Panc1 (cell line): ENCODE measurements at regions not wholly inside any gene's neighbourhood (a gene's known extent, or its start where the extent isn't known, plus 50 kb on each side); places are given as distances from the start of the nearest gene placed in this dataset.

Experiments used
- ATAC-seq: fragments of 200-7000 bp; cut with Tn5 transposase; 2 replicates; pipeline ENCODE4 v1.9.1; 2020; ENCODE audit warnings: mild to moderate bottlenecking, moderate library complexity
- BruUV-seq: library from RNA; stranded (reverse); fragments of 400-500 nt; replicated peaks from 2 replicates; lab custom pipeline; 2021; lab: Mats Ljungman, UMichigan
- CTCF ChIA-PET: fragments of 300-600 bp; sonication (Branson Sonifier 250); formaldehyde crosslinking; loops from one replicate; lab custom pipeline; 2022; ENCODE audit warnings: antibody characterized with exemption; lab: Charles Lee
- POLR2A ChIA-PET: fragments of 300-600 bp; sonication (Branson Sonifier 250); formaldehyde crosslinking; loops from one replicate; lab custom pipeline; 2022; ENCODE audit warnings: antibody characterized with exemption; lab: Charles Lee
- DNase-seq: peaks from one replicate; pipeline ENCODE4 v3.0.0-alpha.2; 2010; ENCODE audit warnings: low read depth, low spot score
- H3K27ac ChIP-seq: 2 replicates; pipeline ENCODE4 v1.5.1; 2011; ENCODE audit warnings: mild to moderate bottlenecking, low read length, inconsistent platforms
- H3K27me3 ChIP-seq: fragments of 200-500 bp; sonication (Bioruptor generic); 2 replicates; pipeline ENCODE4 v1.6.0; 2014; ENCODE audit warnings: low read length, inconsistent platforms; ENCODE audit not compliant: control insufficient read depth, insufficient read depth
- H3K36me3 ChIP-seq: fragments of 200-500 bp; sonication (Bioruptor generic); 2 replicates; pipeline ENCODE4 v1.5.1; 2014; ENCODE audit warnings: inconsistent platforms, mild to moderate bottlenecking, low read length, moderate library complexity; ENCODE audit not compliant: control insufficient read depth, insufficient read depth
- H3K4me1 ChIP-seq: 2 replicates; pipeline ENCODE4 v1.5.1; 2011; ENCODE audit warnings: inconsistent platforms, mild to moderate bottlenecking, low read length, moderate library complexity; ENCODE audit not compliant: control insufficient read depth, insufficient read depth
- H3K4me3 ChIP-seq, 2 experiments: 2 replicates each; pipeline ENCODE4 v1.5.1; 2011 to 2012; ENCODE audit warnings: low read depth in 2 of 2, low read length in 2 of 2, mild to moderate bottlenecking in 2 of 2, inconsistent platforms in 1 of 2, moderate library complexity in 1 of 2
- H3K9me3 ChIP-seq: fragments of 200-500 bp; sonication (Bioruptor generic); 2 replicates; pipeline ENCODE4 v1.5.1; 2014; ENCODE audit warnings: low read depth, mild to moderate bottlenecking, inconsistent platforms, low read length, moderate library complexity; ENCODE audit not compliant: control insufficient read depth, insufficient read depth
- POLR2AphosphoS5 ChIP-seq: IDR thresholded peaks from 2 replicates; pipeline ENCODE4 v1.6.1; 2012; ENCODE audit warnings: mild to moderate bottlenecking, low read depth, low read length, moderate library complexity
- REST ChIP-seq, 2 experiments: IDR thresholded peaks; 2 replicates each; pipeline ENCODE4 v1.6.1; 2011 to 2012; ENCODE audit warnings: low read depth in 2 of 2, control low read depth in 1 of 2, low read length in 1 of 2, mild to moderate bottlenecking in 1 of 2, moderate library complexity in 1 of 2; ENCODE audit not compliant: insufficient read depth in 1 of 2
- SIN3A ChIP-seq: IDR thresholded peaks from 2 replicates; pipeline ENCODE4 v1.6.1; 2012; ENCODE audit warnings: low read depth, mild to moderate bottlenecking, low read length, moderate library complexity, borderline replicate concordance; ENCODE audit not compliant: insufficient read depth
- TCF7L2 ChIP-seq: IDR thresholded peaks from 2 replicates; pipeline ENCODE4 v1.6.1; 2011; ENCODE audit warnings: mild to moderate bottlenecking, low read depth, low read length, inconsistent platforms
- in situ Hi-C: cut with HindIII; loops from 2 replicates; pipeline ENCODE4 v1.10.0; 2016; ENCODE audit warnings: low sequenced_read_pairs, low pct_unique_long_range_greater_than_20kb
- intact Hi-C: fragments of 100-400 bp; cut with micrococcal nuclease; formaldehyde crosslinking; loops from one replicate; pipeline ENCODE4 v1.10.0; 2022; ENCODE audit not compliant: unreplicated experiment
- TF ChIP-seq, protein P1 (sequence below): fragments of 450-650 bp; IDR thresholded peaks from 2 replicates; pipeline ENCODE4 v1.5.1; 2017; ENCODE audit warnings: mild to moderate bottlenecking

DNA sequence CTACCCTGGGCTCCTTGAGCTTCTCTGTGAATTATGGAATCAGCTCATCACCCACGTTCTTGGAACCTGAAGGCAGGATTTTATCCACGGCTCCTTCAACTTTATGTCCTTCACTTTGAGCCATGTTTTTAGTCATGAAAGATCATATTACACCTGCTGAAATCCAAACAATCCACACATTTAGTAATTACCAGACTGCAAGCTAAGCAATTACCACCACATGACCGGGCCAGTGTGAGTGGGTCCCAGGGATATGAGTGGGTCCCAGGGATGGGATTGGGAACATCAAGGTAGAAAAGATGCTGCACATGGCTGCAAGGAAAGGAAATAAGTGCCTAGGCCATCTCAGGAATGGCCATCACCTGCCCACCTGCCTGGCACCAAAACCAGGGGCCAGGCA, 140.3 kb upstream of the IQSEC1 start:
- DNase-seq, result no peak
- Histone ChIP-seq H3K9me3 (no peaks in the 10 kb centered on the region), H3K27me3 (no peaks in the 10 kb centered on the region), H3K36me3 (no peaks in the 10 kb centered on the region), H3K4me1 (peaks cover 17% of the 10 kb centered on the region), H3K27ac (no peak overlapping the region), H3K4me3 (no peak overlapping the region)
- in situ Hi-C loops (no loop called here), intact Hi-C loops (no loop called here)
- TF ChIP-seq REST (IDR thresholded peaks at IDR 0.05; ENCODE audit: insufficient read depth in 1 of 2, low read depth in 2 of 2, low read length in 1 of 2), result no peak
- no peak for TF ChIP-seq SIN3A
- TF ChIP-seq POLR2AphosphoS5, result no peak
- TF ChIP-seq, protein P1, sequence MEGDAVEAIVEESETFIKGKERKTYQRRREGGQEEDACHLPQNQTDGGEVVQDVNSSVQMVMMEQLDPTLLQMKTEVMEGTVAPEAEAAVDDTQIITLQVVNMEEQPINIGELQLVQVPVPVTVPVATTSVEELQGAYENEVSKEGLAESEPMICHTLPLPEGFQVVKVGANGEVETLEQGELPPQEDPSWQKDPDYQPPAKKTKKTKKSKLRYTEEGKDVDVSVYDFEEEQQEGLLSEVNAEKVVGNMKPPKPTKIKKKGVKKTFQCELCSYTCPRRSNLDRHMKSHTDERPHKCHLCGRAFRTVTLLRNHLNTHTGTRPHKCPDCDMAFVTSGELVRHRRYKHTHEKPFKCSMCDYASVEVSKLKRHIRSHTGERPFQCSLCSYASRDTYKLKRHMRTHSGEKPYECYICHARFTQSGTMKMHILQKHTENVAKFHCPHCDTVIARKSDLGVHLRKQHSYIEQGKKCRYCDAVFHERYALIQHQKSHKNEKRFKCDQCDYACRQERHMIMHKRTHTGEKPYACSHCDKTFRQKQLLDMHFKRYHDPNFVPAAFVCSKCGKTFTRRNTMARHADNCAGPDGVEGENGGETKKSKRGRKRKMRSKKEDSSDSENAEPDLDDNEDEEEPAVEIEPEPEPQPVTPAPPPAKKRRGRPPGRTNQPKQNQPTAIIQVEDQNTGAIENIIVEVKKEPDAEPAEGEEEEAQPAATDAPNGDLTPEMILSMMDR, result no peak
- TF ChIP-seq TCF7L2, result no peak
- no TSS peak for BruUV-seq
- ATAC-seq, result no peak
- ChIA-PET CTCF (interaction anchor here (1.1 kb wide), 1 partner anchor 122 kb away, joined by 3 read pairs; no protein-coding TSS in a partner anchor), POLR2A (no interaction called here)

DNA sequence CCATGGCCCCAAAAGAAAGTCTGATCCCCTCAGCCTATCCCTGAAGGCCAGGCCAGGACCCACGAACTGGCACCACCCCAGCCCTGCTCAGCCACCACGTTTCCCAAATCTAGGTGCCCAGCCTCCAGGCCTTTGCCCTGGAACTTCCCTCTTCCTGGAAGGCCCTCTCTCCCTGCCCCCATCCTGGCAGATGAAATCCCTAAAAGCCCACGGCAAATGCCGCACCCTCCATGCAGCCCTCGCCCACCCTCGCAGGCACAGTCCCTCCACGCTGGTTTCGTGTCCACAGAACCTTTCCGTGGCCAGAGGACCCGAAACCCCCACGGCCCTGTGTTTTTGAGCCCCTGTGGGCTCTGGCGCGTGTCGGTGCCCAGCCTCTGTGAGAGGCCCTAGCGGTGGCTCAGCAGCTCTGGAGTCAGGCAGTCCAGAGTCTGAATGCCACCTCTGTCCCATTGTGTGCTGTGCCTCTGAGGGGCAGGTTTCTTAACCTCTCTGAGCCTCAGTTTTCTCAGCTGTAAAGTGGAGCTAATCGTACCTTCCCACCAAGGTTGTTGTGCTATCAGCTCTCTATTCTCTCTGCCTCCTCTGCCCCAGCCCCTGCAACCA, 138.5 kb upstream of the IQSEC1 start:
- Histone ChIP-seq H3K9me3 (no peaks in the 10 kb centered on the region), H3K36me3 (no peaks in the 10 kb centered on the region), H3K4me1 (peaks cover 9% of the 10 kb centered on the region), H3K4me3 (no peak overlapping the region), H3K27ac (no peak overlapping the region), H3K27me3 (no peaks in the 10 kb centered on the region)
- DNase-seq (no peak), ATAC-seq (no peak)
- BruUV-seq, result no TSS peak
- ChIA-PET CTCF (no interaction called here), POLR2A (no interaction called here)
- in situ Hi-C loops, result no loop called here
- intact Hi-C loops, result no loop called here
- TF ChIP-seq REST (IDR thresholded peaks at IDR 0.05; ENCODE audit: insufficient read depth in 1 of 2, low read depth in 2 of 2, low read length in 1 of 2) (no peak), TCF7L2 (no peak), SIN3A (no peak)
